ENCODE measurements at regions not wholly inside any gene's neighbourhood (a gene's known extent, or its start where the extent isn't known, plus 50 kb on each side); places are given as distances from the start of the nearest gene placed in this dataset.
"Not testable (repeated sequence)": the region's sequence is repeated elsewhere in the genome, so short reads cannot be mapped to it uniquely, and the experiment has no call there.

DNA sequence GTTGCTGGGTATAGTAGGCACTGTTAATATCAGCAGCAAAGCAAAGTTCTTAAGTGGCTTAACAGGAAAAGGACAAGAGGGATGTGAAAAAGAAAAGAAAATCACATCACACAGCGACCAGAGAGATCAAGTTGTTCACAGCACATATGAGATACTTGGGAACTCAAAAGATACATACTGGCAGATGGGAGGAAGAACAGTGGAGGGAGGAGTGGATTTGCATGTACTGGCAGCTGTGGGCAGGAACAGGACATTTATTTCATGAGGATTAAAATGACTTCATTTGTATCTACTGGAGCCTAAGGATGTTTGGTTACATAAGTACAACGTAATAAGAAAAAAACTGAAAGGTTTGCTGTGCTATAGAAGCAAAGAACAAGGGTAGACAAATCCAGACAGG lies 136.5 kb upstream of the IFNG-AS1 start:
- FAIRE-seq: no peak

- FAIRE-seq: no peak
These were observed 136.0 kb upstream of the IFNG-AS1 start for GRCh38 chr12:67853204-67853603.

GRCh38 chr12:67854351-67854750 lies 134.9 kb upstream of the IFNG-AS1 start:
- no peak for FAIRE-seq

DNA sequence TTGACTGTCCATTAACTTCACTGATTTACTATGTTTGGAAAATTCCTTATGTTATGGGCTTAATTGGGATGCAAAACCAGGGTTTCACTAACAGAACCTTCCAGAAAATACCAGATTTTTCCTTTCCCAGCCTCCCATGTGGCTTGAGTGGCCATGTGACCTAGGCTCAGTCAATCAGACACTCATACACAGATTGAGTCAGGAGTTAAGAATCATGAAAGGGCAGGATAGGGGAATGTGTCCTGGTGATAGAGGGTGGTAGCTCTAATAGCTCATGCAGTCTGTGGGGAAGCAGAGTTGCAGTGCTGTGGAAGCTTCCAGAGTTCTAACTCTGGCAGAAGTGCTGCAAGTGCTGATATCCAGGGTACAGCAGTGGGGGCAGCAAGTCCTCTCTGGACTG lies 134.1 kb upstream of the IFNG-AS1 start:
- FAIRE-seq: no peak

DNA sequence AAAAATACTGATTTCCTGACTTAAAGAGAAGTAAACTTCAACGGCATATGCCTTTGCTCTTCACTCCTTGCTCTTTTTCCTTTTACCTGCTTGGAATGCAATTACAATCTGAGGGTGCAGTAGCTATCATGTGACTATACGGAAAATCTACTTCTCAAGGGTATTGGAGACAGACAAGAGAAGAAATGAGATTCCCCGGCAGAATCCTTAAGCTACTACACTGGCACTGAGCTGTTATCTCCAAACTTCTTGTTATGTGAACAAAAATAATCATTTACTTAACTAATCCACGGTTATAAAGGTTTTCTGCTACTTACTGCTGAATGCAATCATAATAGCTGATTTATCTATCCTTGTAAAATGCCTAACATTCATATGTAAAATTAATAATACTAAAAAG lies 118.0 kb upstream of the IFNG-AS1 start:
- no peak for FAIRE-seq

DNA sequence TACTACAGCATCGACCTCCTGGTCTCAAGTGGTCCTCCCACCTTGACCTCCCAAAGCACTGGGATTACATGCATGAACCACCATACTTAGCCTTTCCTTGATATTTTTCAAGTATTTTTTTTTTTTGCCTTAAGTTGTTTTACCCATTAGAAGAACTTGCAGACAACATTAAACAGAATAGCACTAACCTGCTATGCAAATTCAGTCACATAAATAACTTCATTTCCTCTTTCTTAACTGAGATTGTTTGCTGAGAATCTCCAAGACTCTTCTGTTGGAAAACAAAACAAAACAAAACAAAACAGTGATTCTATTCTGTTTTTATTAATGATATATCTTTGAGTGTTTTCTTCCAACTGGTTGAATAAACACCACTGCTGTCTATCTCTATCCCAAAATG lies 115.9 kb upstream of the IFNG-AS1 start:
- FAIRE-seq: no peak

DNA sequence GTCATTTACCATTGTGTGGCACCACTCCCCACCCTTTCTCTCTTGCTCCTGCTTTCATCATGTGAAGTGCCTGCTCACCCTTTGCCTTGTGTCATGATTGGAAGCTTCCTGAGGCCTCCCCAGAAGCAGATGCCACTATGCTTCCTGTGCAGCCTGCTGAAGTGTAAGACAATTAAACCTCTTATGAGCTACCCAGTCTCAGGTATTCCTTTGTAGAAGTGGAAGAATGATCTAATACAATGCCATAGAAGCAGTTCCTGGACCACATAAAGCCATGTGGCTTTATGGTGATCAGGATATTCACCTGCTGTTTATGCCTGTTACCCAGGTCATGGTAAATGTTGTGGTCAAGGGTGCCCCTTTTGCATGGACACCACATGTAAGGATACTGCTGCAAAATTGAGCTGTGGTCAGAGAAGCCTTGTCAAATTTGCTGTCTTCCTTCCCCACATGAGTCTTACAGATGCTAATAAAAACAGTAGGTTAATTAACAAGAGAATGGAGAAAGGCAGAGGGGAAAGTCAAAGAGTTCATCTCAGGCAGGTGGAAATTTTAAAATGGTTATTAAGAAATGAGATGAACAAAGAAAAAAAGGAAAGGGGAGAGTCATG lies 112.8 kb upstream of the IFNG-AS1 start:
- no peak for FAIRE-seq

GRCh38 chr12:67877727-67878126 lies 111.5 kb upstream of the IFNG-AS1 start:
- FAIRE-seq: no peak

DNA sequence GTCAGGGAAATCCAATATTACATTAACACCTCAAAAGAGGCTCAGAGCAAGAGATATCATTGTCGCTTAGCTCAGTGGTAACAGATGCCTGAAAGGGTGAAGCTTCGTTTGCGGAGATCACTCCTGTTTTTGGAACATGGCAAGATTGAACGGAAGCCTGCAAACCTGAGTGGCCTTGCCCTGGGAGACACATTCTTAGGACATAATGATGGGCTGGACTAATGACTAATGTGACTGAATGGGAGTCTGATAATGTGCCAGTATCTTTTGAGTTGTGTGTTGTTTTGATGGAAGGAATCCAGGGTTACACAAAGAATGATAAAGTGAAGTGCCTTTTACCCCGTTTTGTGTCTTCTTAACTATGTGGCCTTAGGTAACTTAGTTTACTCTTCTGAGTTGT lies 109.3 kb upstream of the IFNG-AS1 start:
- no peak for FAIRE-seq

GRCh38 chr12:67881565-67881964 lies 107.7 kb upstream of the IFNG-AS1 start:
- no peak for FAIRE-seq

DNA sequence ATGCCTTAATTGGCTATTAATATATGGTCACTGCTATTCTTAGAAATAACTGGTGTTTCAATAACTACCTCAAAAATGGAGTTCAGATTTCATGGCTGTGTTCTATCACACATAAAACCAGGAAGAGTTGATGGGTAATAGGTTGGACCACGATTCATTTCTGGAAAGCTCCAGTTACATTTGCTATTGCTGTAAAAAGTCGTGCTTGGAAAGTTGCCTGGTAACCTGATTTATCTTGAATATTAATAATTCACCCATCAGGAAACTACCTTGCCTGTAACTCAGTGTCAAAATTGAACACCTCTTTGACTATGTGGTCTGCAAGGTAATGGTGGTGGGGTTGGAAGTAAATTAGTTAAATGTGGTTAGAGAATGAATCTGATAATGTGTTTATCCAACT lies 104.7 kb upstream of the IFNG-AS1 start:
- FAIRE-seq: peak; percentile 96

DNA sequence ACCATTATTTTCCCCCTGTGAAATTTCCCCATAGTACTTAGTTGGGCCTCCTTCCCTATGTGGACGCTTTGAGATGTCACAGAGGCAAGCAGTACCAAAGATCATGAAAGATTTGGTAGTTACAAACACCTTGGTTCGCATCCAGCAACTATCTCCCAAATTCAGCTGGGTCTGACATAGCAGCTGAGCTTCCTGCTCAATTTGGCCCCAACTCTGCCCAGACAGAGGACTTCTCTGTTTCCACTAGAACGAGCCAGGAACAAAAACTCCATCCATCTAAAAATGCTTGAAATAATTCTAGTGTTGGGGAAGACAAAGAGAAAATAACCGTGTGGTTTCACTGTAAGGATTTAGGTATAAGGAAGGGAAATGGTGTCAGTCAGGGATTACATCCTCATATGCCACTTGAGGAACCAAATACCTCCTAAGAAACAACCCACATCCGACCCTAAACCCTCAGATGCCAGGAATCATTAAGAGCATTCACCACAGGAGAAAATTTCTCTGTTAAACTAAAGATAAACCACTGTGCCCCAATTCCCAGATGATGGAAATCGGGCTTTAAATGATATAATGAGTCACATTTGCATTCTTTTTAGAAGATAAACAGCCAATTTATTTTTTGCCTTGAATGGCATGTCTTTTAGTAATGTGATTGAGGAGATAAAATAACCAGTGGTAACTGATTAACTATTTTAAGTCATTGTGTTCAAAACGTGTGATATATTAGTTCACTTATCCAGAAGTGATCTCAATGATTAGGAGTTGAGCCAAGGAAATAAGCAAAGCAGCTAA lies 103.7 kb upstream of the IFNG-AS1 start:
- FAIRE-seq: peak; percentile 80

- FAIRE-seq: no peak
These were observed 102.2 kb upstream of the IFNG-AS1 start for GRCh38 chr12:67887065-67887464.

DNA sequence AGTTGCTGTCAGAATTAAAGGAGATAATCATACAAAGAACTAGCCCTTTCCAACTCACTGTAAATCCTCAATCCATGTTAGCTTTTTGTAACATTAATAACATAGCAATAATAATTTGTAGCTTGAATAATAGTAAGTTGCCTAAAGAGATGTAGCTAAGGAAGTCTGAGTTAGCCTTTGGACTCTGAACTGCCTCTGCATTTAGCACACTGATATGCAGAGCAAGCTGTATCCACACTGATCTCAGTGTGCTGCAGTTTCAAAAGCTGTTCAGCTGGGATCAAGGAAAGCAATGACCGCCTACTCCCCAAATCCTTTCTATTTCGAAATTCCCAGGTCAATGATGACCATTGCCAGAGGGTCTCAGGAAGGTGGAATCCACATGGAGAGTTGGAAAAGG lies 99.3 kb upstream of the IFNG-AS1 start:
- FAIRE-seq: no peak

- FAIRE-seq: no peak
These were observed 98.5 kb upstream of the IFNG-AS1 start for GRCh38 chr12:67890726-67891258.

DNA sequence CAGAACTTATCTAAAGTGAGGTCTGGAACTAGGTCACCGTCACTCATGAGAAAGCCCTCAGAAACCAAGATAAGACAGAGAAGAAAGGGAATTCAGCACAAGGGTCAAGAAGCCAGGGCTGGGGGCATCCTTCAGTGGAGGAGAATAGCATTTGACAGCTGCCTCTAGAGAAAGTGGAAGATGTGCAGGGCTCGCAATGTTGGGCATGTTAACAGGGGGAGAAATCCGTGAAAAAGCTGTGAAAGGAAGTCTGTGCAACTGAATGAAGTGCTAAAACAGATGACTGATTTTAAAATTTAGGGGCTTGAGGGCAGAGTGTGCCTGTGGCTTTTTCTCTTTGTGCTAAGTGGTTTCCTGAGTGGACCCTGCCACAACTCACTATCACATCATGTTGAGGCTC lies 97.7 kb upstream of the IFNG-AS1 start:
- FAIRE-seq: no peak

DNA sequence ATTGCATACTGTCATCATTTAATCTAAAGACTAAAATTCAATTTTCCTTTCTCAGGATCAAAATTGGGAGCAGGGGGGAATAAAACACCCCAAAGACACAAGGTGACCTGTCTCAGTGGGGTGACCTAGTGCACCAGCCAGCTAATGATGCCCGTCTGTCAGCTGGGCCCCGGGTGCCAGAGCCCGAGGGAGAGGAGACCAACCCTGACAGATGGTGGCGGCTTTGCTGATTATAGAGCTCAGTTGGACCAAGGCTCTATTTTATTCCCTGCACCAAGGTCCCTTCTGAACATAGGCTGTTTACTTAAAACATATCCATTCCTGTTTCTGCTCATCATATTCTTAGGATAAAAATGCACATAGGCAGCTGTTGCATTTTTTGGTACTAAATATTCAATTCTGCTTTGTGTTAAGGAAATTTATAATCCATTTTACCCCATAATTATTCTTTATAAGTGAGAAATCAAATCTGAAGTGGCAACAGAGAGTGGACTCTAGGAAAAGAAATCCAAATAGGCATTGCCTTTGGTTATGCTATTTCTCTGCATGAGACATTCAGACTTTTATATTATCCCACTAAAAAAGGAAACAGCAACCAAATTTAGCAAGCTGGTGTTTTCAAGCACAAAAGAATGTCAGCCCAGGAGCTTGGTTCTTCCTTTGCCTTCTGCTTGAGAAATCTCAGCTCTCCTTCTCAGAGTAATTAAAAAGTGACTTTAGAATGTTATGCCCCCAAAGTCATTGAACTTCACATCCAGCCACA lies 96.8 kb upstream of the IFNG-AS1 start:
- no peak for FAIRE-seq

DNA sequence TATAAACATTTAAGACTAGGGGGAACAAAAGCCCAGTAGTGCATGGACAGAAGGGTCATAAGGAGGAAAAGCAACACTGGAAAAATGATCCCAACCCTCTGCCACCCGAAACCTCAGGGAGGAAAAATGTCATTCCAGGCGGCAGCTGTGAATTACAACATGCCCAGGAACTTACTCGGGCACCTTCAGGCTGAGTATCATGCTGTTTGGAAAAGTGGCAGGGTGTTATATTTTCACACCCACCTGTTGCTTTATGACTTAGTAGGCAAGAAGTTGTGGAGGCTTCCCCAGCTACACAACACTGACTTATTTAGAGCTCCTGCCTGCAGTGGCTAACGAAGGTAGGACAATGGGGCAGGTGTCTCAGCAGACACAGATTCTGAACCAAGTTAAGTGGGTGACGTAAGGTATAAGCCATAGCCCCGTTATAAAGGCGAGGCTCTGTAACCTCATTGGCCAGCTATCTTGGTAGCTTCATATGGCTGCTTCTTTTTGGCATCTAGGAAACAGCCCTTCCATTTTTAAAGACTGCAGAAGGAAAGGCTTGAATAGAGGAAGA lies 96.1 kb upstream of the IFNG-AS1 start:
- FAIRE-seq: no peak

DNA sequence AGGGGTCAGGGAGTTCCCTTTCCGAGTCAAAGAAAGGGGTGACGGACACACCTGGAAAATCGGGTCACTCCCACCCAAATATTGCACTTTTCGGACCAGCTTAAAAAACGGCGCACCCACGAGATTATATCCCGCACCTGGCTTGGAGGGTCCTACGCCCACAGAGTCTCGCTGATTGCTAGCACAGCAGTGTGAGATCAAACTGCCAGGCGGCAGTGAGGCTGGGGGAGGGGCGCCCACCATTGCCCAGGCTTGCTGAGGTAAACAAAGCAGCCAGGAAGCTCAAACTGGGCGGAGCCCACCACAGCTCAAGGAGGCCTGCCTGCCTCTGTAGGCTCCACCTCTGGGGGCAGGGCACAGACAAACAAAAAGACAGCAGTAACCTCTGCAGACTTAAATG lies 88.8 kb upstream of the IFNG-AS1 start:
- not testable (repeated sequence) for FAIRE-seq

- FAIRE-seq: no peak
These were observed 80.1 kb upstream of the IFNG-AS1 start for GRCh38 chr12:67909091-67909531.

- no peak for FAIRE-seq
These were observed 79.6 kb upstream of the IFNG-AS1 start for GRCh38 chr12:67909681-67910080.

- no peak for FAIRE-seq
These were observed 78.6 kb upstream of the IFNG-AS1 start for GRCh38 chr12:67910360-67911274.
